WTC11 (cell line): ENCODE measurements at regions not wholly inside any gene's neighbourhood (a gene's known extent, or its start where the extent isn't known, plus 50 kb on each side); places are given as distances from the start of the nearest gene placed in this dataset.

ENCODE experiments used
- CBFB ChIP-seq: sonication (generic); formaldehyde crosslinking; IDR thresholded peaks from 2 replicates; pipeline ENCODE4 v1.8.1; 2022; ENCODE audit warnings: mild to moderate bottlenecking, low read depth, missing genetic modification reagents
- FOXJ3 ChIP-seq: sonication (generic); formaldehyde crosslinking; IDR thresholded peaks from 2 replicates; pipeline ENCODE4 v1.9.0; 2021; ENCODE audit warnings: missing genetic modification reagents, mild to moderate bottlenecking, borderline replicate concordance
- JUN ChIP-seq: sonication (generic); formaldehyde crosslinking; IDR thresholded peaks from 2 replicates; pipeline ENCODE4 v1.8.0; 2023; ENCODE audit warnings: mild to moderate bottlenecking, missing genetic modification reagents
- SMAD3 ChIP-seq: sonication (generic); formaldehyde crosslinking; IDR thresholded peaks from 2 replicates; pipeline ENCODE4 v1.8.0; 2022; ENCODE audit warnings: missing genetic modification reagents, mild to moderate bottlenecking, borderline replicate concordance
- ZNF121 ChIP-seq: sonication (generic); formaldehyde crosslinking; IDR thresholded peaks from 2 replicates; pipeline ENCODE4 v1.8.0; 2023; ENCODE audit warnings: missing genetic modification reagents
- ZNF423 ChIP-seq: fragments of 250-450 bp; sonication (Bioruptor Pico); IDR thresholded peaks from 2 replicates; pipeline ENCODE4 v2.1.2; 2022; ENCODE audit warnings: mild to moderate bottlenecking, moderate library complexity
- TF ChIP-seq, protein P1 (sequence below): sonication (generic); formaldehyde crosslinking; IDR thresholded peaks from 2 replicates; pipeline ENCODE4 v1.8.1; 2022; ENCODE audit warnings: missing genetic modification reagents, borderline replicate concordance
- TF ChIP-seq, protein P2 (sequence below): fragments of 200-600 bp; IDR thresholded peaks from 2 replicates; pipeline ENCODE4 v1.8.0; 2022; ENCODE audit warnings: antibody characterized with exemption

GRCh38 chr2:167368371-167368770 is 480.1 kb downstream of the XIRP2 start:
- TF ChIP-seq SMAD3 (CRISPR knock-in tag) = no peak
- no peak for TF ChIP-seq FOXJ3 (CRISPR knock-in tag)
- TF ChIP-seq, protein P1, sequence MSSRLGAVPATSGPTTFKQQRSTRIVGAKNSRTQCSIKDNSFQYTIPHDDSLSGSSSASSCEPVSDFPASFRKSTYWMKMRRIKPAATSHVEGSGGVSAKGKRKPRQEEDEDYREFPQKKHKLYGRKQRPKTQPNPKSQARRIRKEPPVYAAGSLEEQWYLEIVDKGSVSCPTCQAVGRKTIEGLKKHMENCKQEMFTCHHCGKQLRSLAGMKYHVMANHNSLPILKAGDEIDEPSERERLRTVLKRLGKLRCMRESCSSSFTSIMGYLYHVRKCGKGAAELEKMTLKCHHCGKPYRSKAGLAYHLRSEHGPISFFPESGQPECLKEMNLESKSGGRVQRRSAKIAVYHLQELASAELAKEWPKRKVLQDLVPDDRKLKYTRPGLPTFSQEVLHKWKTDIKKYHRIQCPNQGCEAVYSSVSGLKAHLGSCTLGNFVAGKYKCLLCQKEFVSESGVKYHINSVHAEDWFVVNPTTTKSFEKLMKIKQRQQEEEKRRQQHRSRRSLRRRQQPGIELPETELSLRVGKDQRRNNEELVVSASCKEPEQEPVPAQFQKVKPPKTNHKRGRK (CRISPR knock-in tag) = no peak
- TF ChIP-seq JUN (CRISPR knock-in tag) = no peak
- TF ChIP-seq, protein P2, sequence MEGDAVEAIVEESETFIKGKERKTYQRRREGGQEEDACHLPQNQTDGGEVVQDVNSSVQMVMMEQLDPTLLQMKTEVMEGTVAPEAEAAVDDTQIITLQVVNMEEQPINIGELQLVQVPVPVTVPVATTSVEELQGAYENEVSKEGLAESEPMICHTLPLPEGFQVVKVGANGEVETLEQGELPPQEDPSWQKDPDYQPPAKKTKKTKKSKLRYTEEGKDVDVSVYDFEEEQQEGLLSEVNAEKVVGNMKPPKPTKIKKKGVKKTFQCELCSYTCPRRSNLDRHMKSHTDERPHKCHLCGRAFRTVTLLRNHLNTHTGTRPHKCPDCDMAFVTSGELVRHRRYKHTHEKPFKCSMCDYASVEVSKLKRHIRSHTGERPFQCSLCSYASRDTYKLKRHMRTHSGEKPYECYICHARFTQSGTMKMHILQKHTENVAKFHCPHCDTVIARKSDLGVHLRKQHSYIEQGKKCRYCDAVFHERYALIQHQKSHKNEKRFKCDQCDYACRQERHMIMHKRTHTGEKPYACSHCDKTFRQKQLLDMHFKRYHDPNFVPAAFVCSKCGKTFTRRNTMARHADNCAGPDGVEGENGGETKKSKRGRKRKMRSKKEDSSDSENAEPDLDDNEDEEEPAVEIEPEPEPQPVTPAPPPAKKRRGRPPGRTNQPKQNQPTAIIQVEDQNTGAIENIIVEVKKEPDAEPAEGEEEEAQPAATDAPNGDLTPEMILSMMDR = no peak
- TF ChIP-seq CBFB (CRISPR knock-in tag) = no peak
- no peak for TF ChIP-seq ZNF423 (CRISPR knock-in tag)
- TF ChIP-seq ZNF121 (CRISPR knock-in tag) = no peak
